LNCaP clone FGC (cell line): ENCODE measurements at regions not wholly inside any gene's neighbourhood (a gene's known extent, or its start where the extent isn't known, plus 50 kb on each side); places are given as distances from the start of the nearest gene placed in this dataset.

Source experiments
- DNase-seq: peaks from one replicate; pipeline ENCODE4 v3.0.0-alpha.2; 2011; ENCODE audit warnings: low read depth
- H3K4me3 ChIP-seq: 2 replicates; pipeline ENCODE4 v1.5.1; 2011; ENCODE audit warnings: mild to moderate bottlenecking, low read depth, low read length, control low read depth
- CTCF ChIP-seq: IDR thresholded peaks from 2 replicates; pipeline ENCODE4 v1.5.1; 2012; ENCODE audit warnings: mild to moderate bottlenecking; ENCODE audit not compliant: control insufficient read depth, insufficient read depth; ENCODE audit errors: extremely low read depth

- no peak for TF ChIP-seq CTCF
- H3K4me3 ChIP-seq: no peak overlapping the region
- no peak for DNase-seq
These were observed 121.8 kb upstream of the SMAD3 start for GRCh38 chr15:66943456-66944095.

- TF ChIP-seq CTCF: no peak
- no peak overlapping the region for H3K4me3 ChIP-seq
- no peak for DNase-seq
These were observed 121.3 kb upstream of the SMAD3 start for GRCh38 chr15:66944121-66944520.

GRCh38 chr15:66945286-66945685, 120.1 kb upstream of the SMAD3 start:
- H3K4me3 ChIP-seq: no peak overlapping the region
- no peak for TF ChIP-seq CTCF
- no peak for DNase-seq

GRCh38 chr15:66945842-66946241, 119.6 kb upstream of the SMAD3 start:
- no peak for TF ChIP-seq CTCF

GRCh38 chr15:66946578-66947164, 118.7 kb upstream of the SMAD3 start:
- DNase-seq: peak; percentile 23
- TF ChIP-seq CTCF: peak; percentile 93
- H3K4me3 ChIP-seq: no peak overlapping the region

More at GRCh38 chr15:66945842-66946241, 119.6 kb upstream of the SMAD3 start:
- DNase-seq: no peak
- no peak overlapping the region for H3K4me3 ChIP-seq

- TF ChIP-seq CTCF: no peak
- no peak overlapping the region for H3K4me3 ChIP-seq
- DNase-seq: no peak
These were observed 117.9 kb upstream of the SMAD3 start for GRCh38 chr15:66947471-66947870.

GRCh38 chr15:66948294-66948693, 117.1 kb upstream of the SMAD3 start:
- TF ChIP-seq CTCF: no peak
- no peak for DNase-seq
- H3K4me3 ChIP-seq: no peak overlapping the region
